Endothelial cell of umbilical vein (primary cell): ENCODE measurements at regions not wholly inside any gene's neighbourhood (a gene's known extent, or its start where the extent isn't known, plus 50 kb on each side); places are given as distances from the start of the nearest gene placed in this dataset.

Experiments used
- BruUV-seq: library from RNA; stranded (reverse); fragments of 400-500 nt; replicated peaks from 2 replicates; lab custom pipeline; 2021; lab: Mats Ljungman, UMichigan
- CTCF ChIA-PET: fragments of 300-600, 350-600 bp; sonication (Branson Sonifier 250); formaldehyde crosslinking; loops from one replicate; lab custom pipeline; 2021; ENCODE audit warnings: antibody characterized with exemption, inconsistent platforms; lab: Charles Lee
- POLR2A ChIA-PET: fragments of 300-600, 350-600 bp; sonication (Branson Sonifier 250); formaldehyde crosslinking; loops from one replicate; lab custom pipeline; 2021; ENCODE audit warnings: antibody characterized with exemption, inconsistent platforms; lab: Charles Lee
- DNase-seq: peaks from one replicate; pipeline ENCODE4 v3.0.0-alpha.2; 2011; ENCODE audit warnings: low read depth, low spot score
- FAIRE-seq: peaks from 2 replicates; lab custom pipeline; 2011; peaks lifted over from hg19 to GRCh38; lab: Jason Lieb, UNC
- H2AFZ ChIP-seq: 2 replicates; pipeline ENCODE4 v1.6.0; 2012; ENCODE audit warnings: low read depth, low read length, control low read depth, inconsistent platforms
- H3K27ac ChIP-seq: 2 replicates; pipeline ENCODE4 v1.5.1; 2011; ENCODE audit warnings: low read depth, mild to moderate bottlenecking, control low read depth, low read length, moderate library complexity; ENCODE audit not compliant: insufficient read depth
- H3K27me3 ChIP-seq, 2 experiments: 2 replicates each; pipeline versions ENCODE4 v1.6.0 to v1.6.1; 2011; ENCODE audit warnings: low read length in 2 of 2, mixed read lengths in 1 of 2; ENCODE audit not compliant: control insufficient read depth in 2 of 2, insufficient read depth in 2 of 2
- H3K36me3 ChIP-seq, 2 experiments: 2 replicates in 1 of 2; 3 replicates in 1 of 2; pipeline ENCODE4 v1.5.1; 2011; ENCODE audit warnings: low read length in 2 of 2, mild to moderate bottlenecking in 1 of 2, moderate library complexity in 1 of 2; ENCODE audit not compliant: control insufficient read depth in 2 of 2, insufficient read depth in 2 of 2; ENCODE audit errors: extremely low read depth in 1 of 2
- H3K4me1 ChIP-seq: 3 replicates; pipeline ENCODE4 v1.5.1; 2011; ENCODE audit warnings: mild to moderate bottlenecking, low read length; ENCODE audit not compliant: control insufficient read depth, insufficient read depth; ENCODE audit errors: extremely low read depth
- H3K4me2 ChIP-seq: 2 replicates; pipeline ENCODE4 v1.6.1; 2011; ENCODE audit warnings: low read length, control low read depth, mixed read lengths; ENCODE audit not compliant: insufficient read depth
- H3K4me3 ChIP-seq, 3 experiments: fragments of 200-600 bp in 1 of 3; sonication (generic), shearing (Covaris generic) in 1 of 3; replicated peaks in 1 of 3; 2 replicates each; pipeline ENCODE4 v1.5.1; 2011 to 2016; ENCODE audit warnings: control low read depth in 3 of 3, low read length in 3 of 3, mild to moderate bottlenecking in 2 of 3, inconsistent platforms in 1 of 3, low read depth in 1 of 3, moderate library complexity in 1 of 3; ENCODE audit not compliant: insufficient read depth in 1 of 3
- H3K79me2 ChIP-seq: 2 replicates; pipeline ENCODE4 v1.6.0; 2012; ENCODE audit warnings: low read length, inconsistent platforms; ENCODE audit not compliant: control insufficient read depth, insufficient read depth
- H3K9ac ChIP-seq: replicated peaks from 2 replicates; pipeline ENCODE3; 2011; ENCODE audit warnings: low read length, control low read depth; ENCODE audit not compliant: insufficient read depth; ENCODE audit errors: extremely low read depth
- H3K9me1 ChIP-seq: replicated peaks from 3 replicates; pipeline ENCODE4 v1.6.0; 2011; ENCODE audit warnings: mild to moderate bottlenecking, low read length; ENCODE audit not compliant: control insufficient read depth, insufficient read depth; ENCODE audit errors: extremely low read depth
- H3K9me3 ChIP-seq: replicated peaks from 2 replicates; pipeline ENCODE4 v1.5.1; 2012; ENCODE audit warnings: low read length, inconsistent platforms; ENCODE audit not compliant: control insufficient read depth, insufficient read depth
- H4K20me1 ChIP-seq: replicated peaks from 2 replicates; pipeline ENCODE3; 2011; ENCODE audit warnings: mild to moderate bottlenecking, low read length; ENCODE audit not compliant: control insufficient read depth, insufficient read depth; ENCODE audit errors: extremely low read depth
- FOS ChIP-seq: IDR thresholded peaks from 2 replicates; pipeline ENCODE4 v1.6.1; 2011; ENCODE audit warnings: mild to moderate bottlenecking, low read length, moderate library complexity, borderline replicate concordance; ENCODE audit not compliant: insufficient read depth
- GATA2 ChIP-seq: IDR thresholded peaks from 2 replicates; pipeline ENCODE4 v1.7.0; 2011; ENCODE audit warnings: low read depth, mild to moderate bottlenecking, moderate library complexity, mixed read lengths, low read length; ENCODE audit not compliant: insufficient read length, insufficient read depth
- JUN ChIP-seq: IDR thresholded peaks from 2 replicates; pipeline ENCODE4 v1.6.1; 2011; ENCODE audit warnings: borderline replicate concordance, low read depth; ENCODE audit not compliant: insufficient read length, insufficient read depth
- MAX ChIP-seq: IDR thresholded peaks from 2 replicates; pipeline ENCODE4 v1.6.1; 2011; ENCODE audit not compliant: insufficient read depth, insufficient read length
- MYC ChIP-seq: IDR thresholded peaks from one replicate; pipeline ENCODE4 v1.6.1; 2011; ENCODE audit warnings: mild to moderate bottlenecking, low read depth, low read length
- POLR2AphosphoS5 ChIP-seq: IDR thresholded peaks from 2 replicates; pipeline ENCODE4 v1.6.1; 2012; ENCODE audit warnings: low read depth, mild to moderate bottlenecking, control low read depth, low read length, moderate library complexity; ENCODE audit not compliant: insufficient read depth
- dilution Hi-C: fragments of 300-500 bp; cut with MboI; formaldehyde crosslinking; loops from one replicate; pipeline ENCODE4 v1.15.0; 2019; ENCODE audit warnings: low sequenced_read_pairs; ENCODE audit not compliant: extremely low pct_ligation_motif_present
- intact Hi-C: fragments of 100-400 bp; cut with micrococcal nuclease; formaldehyde crosslinking; loops from one replicate; pipeline ENCODE4 v1.10.0; 2022
- TF ChIP-seq, protein P1 (sequence below), 2 donors: IDR thresholded peaks; 1 replicate in 1 of 2; 2 replicates in 1 of 2; pipeline ENCODE4 v1.5.1; 2011; ENCODE audit warnings: low read length in 2 of 2, mild to moderate bottlenecking in 2 of 2, moderate library complexity in 2 of 2, control low read depth in 1 of 2, inconsistent platforms in 1 of 2, low read depth in 1 of 2; ENCODE audit not compliant: insufficient read depth in 1 of 2; ENCODE audit errors: extremely low read depth in 1 of 2

DNA sequence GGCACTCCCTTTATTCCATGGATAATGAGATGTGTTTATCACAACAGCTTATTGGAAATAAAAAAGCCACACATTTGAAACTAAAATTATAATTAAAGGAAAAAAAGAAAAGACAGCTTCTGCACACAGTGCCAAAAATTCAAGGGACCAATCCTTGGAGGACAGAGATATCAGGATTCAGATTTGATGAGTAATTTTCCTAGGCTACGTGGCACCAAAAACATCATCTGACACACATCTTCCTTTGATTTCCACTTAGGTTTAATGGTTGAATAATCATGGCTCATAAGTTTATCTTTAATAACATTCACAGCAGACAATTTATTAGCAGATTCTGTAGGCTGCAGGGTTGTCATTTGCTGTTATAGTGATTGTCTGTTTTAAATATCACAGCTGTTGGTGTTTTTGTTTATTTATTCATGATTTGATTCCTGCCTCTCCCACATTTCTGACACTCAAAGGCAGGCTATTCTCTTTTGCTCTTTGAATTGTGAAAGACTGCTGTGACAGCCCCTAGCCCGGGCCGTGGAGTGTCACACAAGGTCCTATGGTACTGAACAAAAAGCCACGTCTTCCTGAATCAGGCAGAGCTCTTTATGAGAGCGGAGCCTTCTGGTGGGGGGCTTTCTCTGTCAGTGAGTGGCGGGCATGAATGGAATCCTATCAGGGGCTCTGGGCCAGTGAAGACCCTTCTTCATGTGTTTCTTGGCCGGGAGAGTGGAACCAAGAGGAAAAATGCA lies 708.5 kb downstream of the SQOR start:
- CTCF ChIA-PET: no interaction called here
- Histone ChIP-seq H3K9ac (no peak overlapping the region), H3K4me1 (no peaks in the 10 kb centered on the region), H2AFZ (no peak overlapping the region), H3K36me3 (no peaks in the 10 kb centered on the region), H3K27ac (no peak overlapping the region), H4K20me1 (no peaks in the 10 kb centered on the region), H3K4me3 (no peak overlapping the region), H3K27me3 (no peaks in the 10 kb centered on the region), H3K9me3 (no peaks in the 10 kb centered on the region), H3K79me2 (no peaks in the 10 kb centered on the region), H3K9me1 (no peaks in the 10 kb centered on the region), H3K4me2 (no peak overlapping the region)
- BruUV-seq: no TSS peak
- DNase-seq (no peak), FAIRE-seq (no peak)
- intact Hi-C loops: no loop called here
- TF ChIP-seq MYC (no peak), FOS (no peak), POLR2AphosphoS5 (no peak), MAX (no peak), JUN (no peak), GATA2 (no peak)
- TF ChIP-seq, protein P1, sequence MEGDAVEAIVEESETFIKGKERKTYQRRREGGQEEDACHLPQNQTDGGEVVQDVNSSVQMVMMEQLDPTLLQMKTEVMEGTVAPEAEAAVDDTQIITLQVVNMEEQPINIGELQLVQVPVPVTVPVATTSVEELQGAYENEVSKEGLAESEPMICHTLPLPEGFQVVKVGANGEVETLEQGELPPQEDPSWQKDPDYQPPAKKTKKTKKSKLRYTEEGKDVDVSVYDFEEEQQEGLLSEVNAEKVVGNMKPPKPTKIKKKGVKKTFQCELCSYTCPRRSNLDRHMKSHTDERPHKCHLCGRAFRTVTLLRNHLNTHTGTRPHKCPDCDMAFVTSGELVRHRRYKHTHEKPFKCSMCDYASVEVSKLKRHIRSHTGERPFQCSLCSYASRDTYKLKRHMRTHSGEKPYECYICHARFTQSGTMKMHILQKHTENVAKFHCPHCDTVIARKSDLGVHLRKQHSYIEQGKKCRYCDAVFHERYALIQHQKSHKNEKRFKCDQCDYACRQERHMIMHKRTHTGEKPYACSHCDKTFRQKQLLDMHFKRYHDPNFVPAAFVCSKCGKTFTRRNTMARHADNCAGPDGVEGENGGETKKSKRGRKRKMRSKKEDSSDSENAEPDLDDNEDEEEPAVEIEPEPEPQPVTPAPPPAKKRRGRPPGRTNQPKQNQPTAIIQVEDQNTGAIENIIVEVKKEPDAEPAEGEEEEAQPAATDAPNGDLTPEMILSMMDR (IDR thresholded peaks at IDR 0.05; ENCODE audit: extremely low read depth in 1 of 2, insufficient read depth in 1 of 2, low read depth in 1 of 2, low read length in 2 of 2): no peak
- POLR2A ChIA-PET: no interaction called here
- dilution Hi-C loops: no loop called here
